Smooth muscle cell (in vitro differentiated cells): ENCODE measurements at regions not wholly inside any gene's neighbourhood (a gene's known extent, or its start where the extent isn't known, plus 50 kb on each side); places are given as distances from the start of the nearest gene placed in this dataset.

Experiments
- DNase-seq: peaks from one replicate; lab custom pipeline; 2025; ENCODE audit not compliant: unreplicated experiment; lab: John Stamatoyannopoulos, UW
- H2AFZ ChIP-seq: fragments of 200-600 bp; sonication (generic); 2 replicates; pipeline ENCODE4 v1.6.0; 2016; ENCODE audit warnings: antibody characterized with exemption, low read depth, mild to moderate bottlenecking
- H3F3A ChIP-seq: fragments of 200-600 bp; sonication (generic); 2 replicates; pipeline ENCODE4 v1.6.0; 2017; ENCODE audit warnings: antibody characterized with exemption, low read depth
- H3K27ac ChIP-seq: fragments of 200-600 bp; sonication (generic); 2 replicates; pipeline ENCODE4 v1.5.1; 2016; ENCODE audit warnings: low read depth, mild to moderate bottlenecking
- H3K27me3 ChIP-seq: fragments of 200-600 bp; sonication (generic); 2 replicates; pipeline ENCODE4 v1.6.1; 2016; ENCODE audit warnings: low read depth, mild to moderate bottlenecking
- H3K36me3 ChIP-seq: fragments of 200-600 bp; sonication (generic); 2 replicates; pipeline ENCODE4 v1.5.1; 2016; ENCODE audit warnings: low read depth
- H3K4me1 ChIP-seq: fragments of 200-600 bp; sonication (generic); 2 replicates; pipeline ENCODE4 v1.5.1; 2016; ENCODE audit warnings: low read depth
- H3K4me2 ChIP-seq: fragments of 200-600 bp; sonication (generic); 2 replicates; pipeline ENCODE4 v1.6.0; 2016; ENCODE audit warnings: mild to moderate bottlenecking
- H3K4me3 ChIP-seq: fragments of 200-600 bp; sonication (generic); 2 replicates; pipeline ENCODE4 v1.5.1; 2016; ENCODE audit warnings: mild to moderate bottlenecking
- H3K79me2 ChIP-seq: fragments of 200-600 bp; sonication (generic); 2 replicates; pipeline ENCODE4 v1.6.0; 2016; ENCODE audit warnings: low read depth, mild to moderate bottlenecking
- H3K9ac ChIP-seq: fragments of 200-600 bp; sonication (generic); 2 replicates; pipeline ENCODE4 v1.6.0; 2016; ENCODE audit warnings: low read depth
- H3K9me3 ChIP-seq: fragments of 200-600 bp; sonication (generic); replicated peaks from 2 replicates; pipeline ENCODE4 v1.5.1; 2016; ENCODE audit warnings: low read depth
- H4K20me1 ChIP-seq: fragments of 200-600 bp; sonication (generic); 2 replicates; pipeline ENCODE4 v1.6.0; 2016; ENCODE audit warnings: low read depth
- WGBS: methylation state at CpG from one replicate; pipeline ENCODE4 v1.1.7; 2016; ENCODE audit warnings: low lambda C conversion rate; 5-methylcytosine and 5-hydroxymethylcytosine counted together
- TF ChIP-seq, protein P1 (sequence below): fragments of 200-600 bp; sonication (generic); IDR thresholded peaks from 2 replicates; pipeline ENCODE4 v1.5.1; 2017; ENCODE audit warnings: borderline replicate concordance, mild to moderate bottlenecking, antibody characterized with exemption; ENCODE audit not compliant: insufficient read depth, poor library complexity, severe bottlenecking

DNA sequence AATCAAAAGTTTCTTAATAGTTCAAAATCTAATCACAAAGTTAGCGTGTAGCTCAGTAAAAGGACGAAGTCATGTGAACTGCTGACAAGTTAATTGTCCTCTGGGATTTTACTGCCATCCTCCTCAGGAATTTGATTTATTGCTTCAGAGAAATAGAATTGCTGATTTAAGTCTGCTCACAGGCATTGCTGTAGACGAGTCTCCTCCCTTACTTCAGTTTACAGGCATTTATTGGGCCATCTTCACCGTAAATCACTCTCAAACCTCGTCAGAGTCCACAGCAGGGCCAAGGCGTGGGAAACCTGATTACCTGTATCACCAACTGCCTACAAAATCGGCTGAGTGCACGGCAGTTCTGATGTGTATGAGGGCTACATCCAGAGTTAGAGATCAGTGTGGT, 119.1 kb upstream of the PDE10A start:
- no peaks in the 10 kb centered on the region for H4K20me1 ChIP-seq
- no peaks in the 10 kb centered on the region for H3K79me2 ChIP-seq
- no peaks in the 10 kb centered on the region for H3K4me1 ChIP-seq
- WGBS: 65% methylated on average over 8 of the region's 8 CpGs
- H2AFZ ChIP-seq: no peak overlapping the region
- TF ChIP-seq, protein P1, sequence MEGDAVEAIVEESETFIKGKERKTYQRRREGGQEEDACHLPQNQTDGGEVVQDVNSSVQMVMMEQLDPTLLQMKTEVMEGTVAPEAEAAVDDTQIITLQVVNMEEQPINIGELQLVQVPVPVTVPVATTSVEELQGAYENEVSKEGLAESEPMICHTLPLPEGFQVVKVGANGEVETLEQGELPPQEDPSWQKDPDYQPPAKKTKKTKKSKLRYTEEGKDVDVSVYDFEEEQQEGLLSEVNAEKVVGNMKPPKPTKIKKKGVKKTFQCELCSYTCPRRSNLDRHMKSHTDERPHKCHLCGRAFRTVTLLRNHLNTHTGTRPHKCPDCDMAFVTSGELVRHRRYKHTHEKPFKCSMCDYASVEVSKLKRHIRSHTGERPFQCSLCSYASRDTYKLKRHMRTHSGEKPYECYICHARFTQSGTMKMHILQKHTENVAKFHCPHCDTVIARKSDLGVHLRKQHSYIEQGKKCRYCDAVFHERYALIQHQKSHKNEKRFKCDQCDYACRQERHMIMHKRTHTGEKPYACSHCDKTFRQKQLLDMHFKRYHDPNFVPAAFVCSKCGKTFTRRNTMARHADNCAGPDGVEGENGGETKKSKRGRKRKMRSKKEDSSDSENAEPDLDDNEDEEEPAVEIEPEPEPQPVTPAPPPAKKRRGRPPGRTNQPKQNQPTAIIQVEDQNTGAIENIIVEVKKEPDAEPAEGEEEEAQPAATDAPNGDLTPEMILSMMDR: no peak
- DNase-seq: no peak
- H3K9ac ChIP-seq: no peak overlapping the region
- H3K27me3 ChIP-seq: peaks cover 47% of the 10 kb centered on the region
- no peak overlapping the region for H3K27ac ChIP-seq
- H3K9me3 ChIP-seq: no peaks in the 10 kb centered on the region
- H3F3A ChIP-seq: no peaks in the 10 kb centered on the region
- H3K4me3 ChIP-seq: no peak overlapping the region
- H3K4me2 ChIP-seq: no peak overlapping the region
- no peaks in the 10 kb centered on the region for H3K36me3 ChIP-seq

GRCh38 chr6:165777680-165778079, 114.6 kb upstream of the PDE10A start:
- TF ChIP-seq, protein P1: no peak
- no peaks in the 10 kb centered on the region for H3K36me3 ChIP-seq
- H3F3A ChIP-seq: no peaks in the 10 kb centered on the region
- H2AFZ ChIP-seq: no peak overlapping the region
- WGBS: 84% methylated on average over 3 of the region's 3 CpGs
- H3K27ac ChIP-seq: no peak overlapping the region
- no peak for DNase-seq
- peaks cover 43% of the 10 kb centered on the region for H3K27me3 ChIP-seq
- no peak overlapping the region for H3K9ac ChIP-seq
- H3K4me1 ChIP-seq: no peaks in the 10 kb centered on the region
- no peaks in the 10 kb centered on the region for H3K79me2 ChIP-seq
- H4K20me1 ChIP-seq: no peaks in the 10 kb centered on the region
- H3K4me2 ChIP-seq: no peak overlapping the region
- H3K4me3 ChIP-seq: no peak overlapping the region
- no peaks in the 10 kb centered on the region for H3K9me3 ChIP-seq

DNA sequence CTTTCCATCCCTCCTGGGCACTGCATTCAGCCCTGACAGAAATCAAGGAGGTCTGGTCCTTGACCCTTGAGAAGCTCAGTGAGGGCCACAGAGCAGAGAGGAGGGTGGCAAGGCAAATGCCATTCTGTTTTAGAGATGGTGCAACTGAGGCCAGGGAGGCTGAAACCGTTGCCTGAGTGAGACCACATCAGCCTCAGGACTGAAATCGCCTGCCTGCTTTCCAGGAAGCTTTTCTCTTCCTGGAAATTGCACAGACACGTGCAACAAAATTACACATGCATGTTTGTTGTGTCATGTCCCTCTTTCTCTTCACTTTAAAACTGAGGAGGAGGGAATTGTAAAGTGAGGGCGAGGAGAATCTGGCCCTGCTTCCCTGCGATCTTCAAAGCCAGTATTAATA, 113.7 kb upstream of the PDE10A start:
- H4K20me1 ChIP-seq: no peaks in the 10 kb centered on the region
- TF ChIP-seq, protein P1: no peak
- no peaks in the 10 kb centered on the region for H3K4me1 ChIP-seq
- no peak overlapping the region for H3K27ac ChIP-seq
- H3K27me3 ChIP-seq: peaks cover 43% of the 10 kb centered on the region
- no peak overlapping the region for H2AFZ ChIP-seq
- no peaks in the 10 kb centered on the region for H3K9me3 ChIP-seq
- DNase-seq: no peak
- no peak overlapping the region for H3K4me2 ChIP-seq
- no peak overlapping the region for H3K4me3 ChIP-seq
- H3K79me2 ChIP-seq: no peaks in the 10 kb centered on the region
- no peaks in the 10 kb centered on the region for H3K36me3 ChIP-seq
- H3K9ac ChIP-seq: no peak overlapping the region
- WGBS: 64% methylated on average over 5 of the region's 5 CpGs
- H3F3A ChIP-seq: no peaks in the 10 kb centered on the region

DNA sequence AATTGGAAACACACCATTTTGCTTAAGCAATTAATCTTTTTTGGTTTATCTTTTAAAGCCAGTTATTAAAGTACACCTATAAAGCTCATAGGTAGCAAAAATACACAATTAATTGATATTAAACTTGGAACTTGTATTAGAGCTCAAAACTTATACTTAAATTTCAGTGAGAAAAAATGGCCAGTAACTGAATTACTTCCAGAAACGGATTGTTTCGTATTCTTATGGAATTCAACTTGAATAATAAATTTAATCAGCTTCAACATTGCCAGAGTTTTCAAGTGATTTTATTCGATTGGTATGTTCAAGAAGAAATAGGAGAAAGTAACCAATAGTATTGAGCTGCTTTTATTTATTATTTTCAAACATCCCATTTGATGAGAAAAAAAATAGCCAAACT, 112.7 kb upstream of the PDE10A start:
- Histone ChIP-seq H3K9me3 (no peaks in the 10 kb centered on the region), H4K20me1 (no peaks in the 10 kb centered on the region), H3K79me2 (no peaks in the 10 kb centered on the region), H3F3A (no peaks in the 10 kb centered on the region), H3K4me3 (no peak overlapping the region), H3K4me1 (no peaks in the 10 kb centered on the region), H2AFZ (no peak overlapping the region), H3K9ac (no peak overlapping the region), H3K4me2 (no peak overlapping the region), H3K36me3 (no peaks in the 10 kb centered on the region), H3K27me3 (peaks cover 42% of the 10 kb centered on the region), H3K27ac (no peak overlapping the region)
- no peak for DNase-seq
- TF ChIP-seq, protein P1: no peak
- WGBS: 91% methylated on average over 3 of the region's 3 CpGs
